ENCODE measurements at regions not wholly inside any gene's neighbourhood (a gene's known extent, or its start where the extent isn't known, plus 50 kb on each side); places are given as distances from the start of the nearest gene placed in this dataset.

- no peak overlapping the region for H3K4me2 ChIP-seq
- no peaks in the 10 kb centered on the region for H3K4me1 ChIP-seq (replicated peaks; ENCODE audit: insufficient read depth)
- no peaks in the 10 kb centered on the region for H3K36me3 ChIP-seq (ENCODE audit: low read depth)
- H3K79me2 ChIP-seq (ENCODE audit: low read depth), result no peaks in the 10 kb centered on the region
- no peaks in the 10 kb centered on the region for H3K9me3 ChIP-seq (ENCODE audit: insufficient read depth, low read depth)
- H2AFZ ChIP-seq, result no peak overlapping the region
- TF ChIP-seq CTCF (conservative IDR thresholded peaks at IDR 0.05) (no peak), EZH2 (IDR thresholded peaks at IDR 0.05; ENCODE audit: low read depth) (no peak)
- H3K27me3 ChIP-seq (ENCODE audit: insufficient read depth, low read depth), result no peaks in the 10 kb centered on the region
- H3K4me3 ChIP-seq, result no peak overlapping the region
- DNase-seq, result no peak
- ChIA-PET POLR2A (ENCODE audit: unreplicated experiment) (no interaction called here), CTCF (interaction anchor here (0.5 to 0.7 kb wide), 4 partner anchors 58 to 739 kb away, joined by 3 to 14 read pairs (median 8); no protein-coding TSS in a partner anchor)
- H4K20me1 ChIP-seq (ENCODE audit: insufficient read depth), result no peaks in the 10 kb centered on the region
- intact Hi-C loops (cut with micrococcal nuclease; ENCODE audit: unreplicated experiment), result loop anchor here (5.0 kb wide), 2 partner anchors 457 to 1122 kb away; no protein-coding TSS in a partner anchor
- H3K9me2 ChIP-seq (ENCODE audit: insufficient read depth), result no peaks in the 10 kb centered on the region
- H3K27ac ChIP-seq, result no peak overlapping the region
- BruUV-seq (replicated peaks), result no TSS peak
- no peaks in the 10 kb centered on the region for H3F3A ChIP-seq (ENCODE audit: insufficient read depth, low read depth)
Measured at GRCh38 chr14:34303811-34304210, 158.2 kb downstream of the SPTSSA start.

GRCh38 chr14:34302654-34303053 lies 159.4 kb downstream of the SPTSSA start:
- intact Hi-C loops (cut with micrococcal nuclease; ENCODE audit: unreplicated experiment), result loop anchor here (5.0 kb wide), 2 partner anchors 455 to 1120 kb away; no protein-coding TSS in a partner anchor
- Histone ChIP-seq H3K36me3 (ENCODE audit: low read depth) (no peaks in the 10 kb centered on the region), H3K79me2 (ENCODE audit: low read depth) (no peaks in the 10 kb centered on the region), H3K27ac (no peak overlapping the region), H3K4me2 (no peak overlapping the region), H3K4me1 (replicated peaks; ENCODE audit: insufficient read depth) (no peaks in the 10 kb centered on the region), H2AFZ (no peak overlapping the region), H3K27me3 (ENCODE audit: insufficient read depth, low read depth) (no peaks in the 10 kb centered on the region), H3K9me2 (ENCODE audit: insufficient read depth) (no peaks in the 10 kb centered on the region), H3F3A (ENCODE audit: insufficient read depth, low read depth) (no peaks in the 10 kb centered on the region), H3K9me3 (ENCODE audit: insufficient read depth, low read depth) (no peaks in the 10 kb centered on the region), H4K20me1 (ENCODE audit: insufficient read depth) (no peaks in the 10 kb centered on the region), H3K4me3 (no peak overlapping the region)
- CTCF ChIA-PET, result no interaction called here
- BruUV-seq (replicated peaks), result no TSS peak
- POLR2A ChIA-PET (ENCODE audit: unreplicated experiment), result no interaction called here
- TF ChIP-seq EZH2 (IDR thresholded peaks at IDR 0.05; ENCODE audit: low read depth) (no peak), CTCF (conservative IDR thresholded peaks at IDR 0.05) (no peak)
- no peak for DNase-seq

- DNase-seq, result peak in 1 of 2 experiments; percentile 17
- Histone ChIP-seq H3K4me2 (no peak overlapping the region), H3K9me2 (ENCODE audit: insufficient read depth) (no peaks in the 10 kb centered on the region), H3K79me2 (ENCODE audit: low read depth) (no peaks in the 10 kb centered on the region), H3K4me1 (replicated peaks; ENCODE audit: insufficient read depth) (no peaks in the 10 kb centered on the region), H3K27ac (no peak overlapping the region), H3K27me3 (ENCODE audit: insufficient read depth, low read depth) (no peaks in the 10 kb centered on the region), H3F3A (ENCODE audit: insufficient read depth, low read depth) (no peaks in the 10 kb centered on the region), H3K4me3 (no peak overlapping the region), H3K9me3 (ENCODE audit: insufficient read depth, low read depth) (no peaks in the 10 kb centered on the region), H3K36me3 (ENCODE audit: low read depth) (no peaks in the 10 kb centered on the region), H2AFZ (no peak overlapping the region), H4K20me1 (ENCODE audit: insufficient read depth) (no peaks in the 10 kb centered on the region)
- ChIA-PET CTCF (interaction anchor here (0.7 to 1.3 kb wide), 2 partner anchors 202 to 452 kb away, joined by 3 read pairs; no protein-coding TSS in a partner anchor), POLR2A (ENCODE audit: unreplicated experiment) (no interaction called here)
- intact Hi-C loops (cut with micrococcal nuclease; ENCODE audit: unreplicated experiment), result loop anchor here (1.0 to 5.0 kb wide), 3 partner anchors 454 to 1725 kb away; no protein-coding TSS in a partner anchor
- peak; percentile 79 for TF ChIP-seq CTCF (conservative IDR thresholded peaks at IDR 0.05)
- TF ChIP-seq EZH2 (IDR thresholded peaks at IDR 0.05; ENCODE audit: low read depth), result no peak
- no TSS peak for BruUV-seq (replicated peaks)
Measured at GRCh38 chr14:34300882-34301734, 160.9 kb downstream of the SPTSSA start.
